NT2/D1 (cell line): ENCODE measurements at regions not wholly inside any gene's neighbourhood (a gene's known extent, or its start where the extent isn't known, plus 50 kb on each side); places are given as distances from the start of the nearest gene placed in this dataset.

Source experiments
- SUZ12 ChIP-seq: IDR thresholded peaks from 2 replicates; pipeline ENCODE4 v1.6.1; 2011; ENCODE audit not compliant: insufficient read length, insufficient read depth; ENCODE audit errors: extremely low read depth
- YY1 ChIP-seq: IDR thresholded peaks from 2 replicates; pipeline ENCODE4 v1.6.1; 2011; ENCODE audit not compliant: insufficient read length, insufficient read depth
- ZNF274 ChIP-seq: IDR thresholded peaks from 2 replicates; pipeline ENCODE4 v1.6.1; 2011; ENCODE audit warnings: mild to moderate bottlenecking, low read depth, low read length

DNA sequence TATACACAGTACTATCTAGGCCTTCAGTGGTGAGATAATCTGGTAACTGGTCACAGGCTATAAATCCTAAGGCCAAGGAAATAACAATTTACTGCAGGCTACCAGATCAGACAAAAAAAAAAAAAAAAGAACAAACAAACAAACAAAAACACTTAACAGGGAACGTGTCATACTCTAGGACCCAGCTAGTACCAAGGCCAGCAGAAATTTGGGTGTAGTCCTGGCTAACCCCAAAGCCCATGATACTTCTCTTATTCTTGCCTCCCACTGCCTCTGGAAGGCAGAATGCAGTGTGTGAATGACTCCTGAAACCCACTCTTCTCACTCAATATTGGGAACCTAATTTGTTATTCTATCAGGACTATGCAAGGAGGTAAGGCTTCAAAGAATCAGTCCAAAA, 53.7 kb upstream of the ST3GAL6 start:
- TF ChIP-seq ZNF274 (no peak), YY1 (no peak), SUZ12 (no peak)
